OCI-LY3 (cell line): ENCODE measurements at regions not wholly inside any gene's neighbourhood (a gene's known extent, or its start where the extent isn't known, plus 50 kb on each side); places are given as distances from the start of the nearest gene placed in this dataset.

Experiments
- CTCF ChIP-seq: fragments of 200-600, 300-600 bp; sonication (generic); IDR thresholded peaks from 2 replicates; pipeline ENCODE4 v1.5.1; 2014; ENCODE audit warnings: antibody characterized with exemption, low read length, low read depth
- EZH2phosphoT487 ChIP-seq: fragments of 200-600 bp; shearing (Covaris generic); IDR thresholded peaks from 2 replicates; pipeline ENCODE4 v1.6.1; 2018; ENCODE audit warnings: antibody characterized with exemption, mixed run types, low read depth

- TF ChIP-seq CTCF (no peak), EZH2phosphoT487 (no peak)
Measured at GRCh38 chr3:181932039-181932438, 220.3 kb downstream of the SOX2 start.
